H1 (cell line): ENCODE measurements at regions not wholly inside any gene's neighbourhood (a gene's known extent, or its start where the extent isn't known, plus 50 kb on each side); places are given as distances from the start of the nearest gene placed in this dataset.
A peak's percentile ranks its signal among the peaks of the same experiment; 100 is the strongest.

Experiments
- CTCF ChIA-PET: fragments of 300-600 bp; sonication (Branson Sonifier 250); formaldehyde crosslinking; loops from one replicate; lab custom pipeline; 2021; ENCODE audit not compliant: partially characterized antibody; lab: Charles Lee
- POLR2A ChIA-PET: fragments of 300-600 bp; sonication (Branson Sonifier 250); formaldehyde crosslinking; loops from one replicate; lab custom pipeline; 2021; ENCODE audit warnings: inconsistent platforms; ENCODE audit not compliant: partially characterized antibody; lab: Charles Lee
- DNase-seq, 2 experiments: peaks; one replicate each; pipeline versions ENCODE4 v3.0.0 to v3.0.0-alpha.2; 2010 to 2022; ENCODE audit warnings: low spot score in 2 of 2, low read depth in 1 of 2, mixed read lengths in 1 of 2
- FAIRE-seq: peaks from 2 replicates; lab custom pipeline; 2011; peaks lifted over from hg19 to GRCh38; lab: Jason Lieb, UNC
- H2AFZ ChIP-seq: 2 replicates; pipeline ENCODE4 v1.8.1; 2012; ENCODE audit warnings: low read length, inconsistent platforms
- H2AK5ac ChIP-seq: 2 replicates; pipeline ENCODE4 v1.6.1; 2013; ENCODE audit warnings: low read depth, low read length
- H2BK120ac ChIP-seq: replicated peaks from 2 replicates; pipeline ENCODE3; 2013; ENCODE audit warnings: low read depth, low read length, inconsistent platforms
- H2BK12ac ChIP-seq: 2 replicates; pipeline ENCODE4 v1.6.1; 2013; ENCODE audit warnings: low read depth, low read length
- H2BK15ac ChIP-seq: 2 replicates; pipeline ENCODE4 v1.6.1; 2013; ENCODE audit warnings: low read length
- H2BK20ac ChIP-seq: 2 replicates; pipeline ENCODE4 v1.6.1; 2013; ENCODE audit warnings: low read length
- H2BK5ac ChIP-seq: 2 replicates; pipeline ENCODE4 v1.6.1; 2013; ENCODE audit warnings: low read depth, low read length
- H3K14ac ChIP-seq: 2 replicates; pipeline ENCODE4 v1.6.1; 2013; ENCODE audit warnings: inconsistent platforms; ENCODE audit not compliant: insufficient read length
- H3K18ac ChIP-seq: 2 replicates; pipeline ENCODE4 v1.6.1; 2013; ENCODE audit warnings: low read length; ENCODE audit errors: extremely low read depth
- H3K23ac ChIP-seq: 2 replicates; pipeline ENCODE4 v1.6.1; 2013; ENCODE audit warnings: inconsistent platforms; ENCODE audit not compliant: insufficient read length
- H3K23me2 ChIP-seq: 2 replicates; pipeline ENCODE4 v1.6.1; 2013; ENCODE audit warnings: low read depth, low read length
- H3K27ac ChIP-seq: 2 replicates; pipeline ENCODE4 v1.6.1; 2011; ENCODE audit warnings: low read depth, low read length, inconsistent platforms
- H3K27me3 ChIP-seq, 4 experiments: replicated peaks in 1 of 4; 1 replicate in 1 of 4; 2 replicates in 3 of 4; pipeline versions ENCODE4 v1.6.1 to v1.8.1; 2011 to 2013; ENCODE audit warnings: low read length in 3 of 4, mild to moderate bottlenecking in 3 of 4, inconsistent platforms in 2 of 4, mixed read lengths in 2 of 4, moderate library complexity in 1 of 4; ENCODE audit not compliant: control insufficient read depth in 3 of 4, insufficient read depth in 3 of 4; ENCODE audit errors: extremely low read depth in 1 of 4
- H3K36me3 ChIP-seq, 4 experiments: 2 replicates each; pipeline versions ENCODE4 v1.6.1 to v1.8.1; 2011 to 2013; ENCODE audit warnings: mild to moderate bottlenecking in 4 of 4, low read length in 3 of 4, moderate library complexity in 2 of 4, control low read depth in 1 of 4, inconsistent platforms in 1 of 4; ENCODE audit not compliant: insufficient read depth in 4 of 4, control insufficient read depth in 2 of 4
- H3K4ac ChIP-seq: replicated peaks from 2 replicates; pipeline ENCODE3; 2013; ENCODE audit warnings: low read length, low read depth, mixed read lengths, inconsistent platforms; ENCODE audit not compliant: insufficient read length
- H3K4me1 ChIP-seq, 4 experiments: replicated peaks in 1 of 4; 1 replicate in 1 of 4; 2 replicates in 3 of 4; pipeline versions ENCODE4 v1.6.1 to v1.8.1; 2011 to 2013; ENCODE audit warnings: low read length in 3 of 4, inconsistent platforms in 2 of 4, mixed read lengths in 1 of 4; ENCODE audit not compliant: insufficient read depth in 4 of 4, control insufficient read depth in 3 of 4
- H3K4me2 ChIP-seq, 2 experiments: 2 replicates each; pipeline versions ENCODE4 v1.6.1 to v1.8.1; 2011 to 2013; ENCODE audit warnings: low read depth in 2 of 2, low read length in 2 of 2, control low read depth in 1 of 2, inconsistent platforms in 1 of 2, mild to moderate bottlenecking in 1 of 2; ENCODE audit not compliant: insufficient read depth in 1 of 2
- H3K4me3 ChIP-seq, 4 experiments: fragments of 200-600, 300-600 bp in 1 of 4; sonication (generic), shearing (Covaris generic), sonication (Bioruptor Twin) in 1 of 4; 2 replicates each; pipeline versions ENCODE4 v1.5.1 to v1.8.1; 2011 to 2016; ENCODE audit warnings: low read length in 4 of 4, low read depth in 3 of 4, control low read depth in 2 of 4, inconsistent platforms in 2 of 4, mild to moderate bottlenecking in 2 of 4, mixed read lengths in 1 of 4, moderate library complexity in 1 of 4; ENCODE audit not compliant: insufficient read depth in 2 of 4; ENCODE audit errors: extremely low read depth in 1 of 4
- H3K56ac ChIP-seq: replicated peaks from 2 replicates; pipeline ENCODE3; 2013; ENCODE audit warnings: low read depth, mild to moderate bottlenecking, mixed read lengths, low read length, inconsistent platforms; ENCODE audit not compliant: insufficient read length
- H3K79me1 ChIP-seq: 2 replicates; pipeline ENCODE4 v1.6.1; 2013; ENCODE audit warnings: low read depth, low read length, control low read depth
- H3K79me2 ChIP-seq, 2 experiments: 2 replicates each; pipeline versions ENCODE4 v1.6.1 to v1.8.1; 2012 to 2013; ENCODE audit warnings: low read length in 2 of 2, mild to moderate bottlenecking in 2 of 2, inconsistent platforms in 1 of 2; ENCODE audit not compliant: insufficient read depth in 2 of 2, control insufficient read depth in 1 of 2
- H3K9ac ChIP-seq, 4 experiments: replicated peaks in 1 of 4; 1 replicate in 1 of 4; 2 replicates in 3 of 4; pipeline versions ENCODE4 v1.6.1 to v1.8.1; 2011 to 2013; ENCODE audit warnings: low read depth in 3 of 4, low read length in 3 of 4, control low read depth in 2 of 4, mild to moderate bottlenecking in 2 of 4, moderate library complexity in 2 of 4, inconsistent platforms in 1 of 4; ENCODE audit errors: extremely low read depth in 1 of 4
- H3K9me3 ChIP-seq, 2 experiments: 2 replicates each; pipeline versions ENCODE4 v1.6.1 to v1.8.1; 2012 to 2013; ENCODE audit warnings: mild to moderate bottlenecking in 2 of 2, moderate library complexity in 2 of 2, control low read depth in 1 of 2, inconsistent platforms in 1 of 2, low read depth in 1 of 2, low read length in 1 of 2, mixed read lengths in 1 of 2; ENCODE audit not compliant: insufficient read depth in 2 of 2
- H4K20me1 ChIP-seq, 2 experiments: replicated peaks in 1 of 2; 2 replicates each; pipeline versions ENCODE3 to v1.8.1; 2011 to 2013; ENCODE audit warnings: inconsistent platforms in 2 of 2, low read length in 2 of 2, mild to moderate bottlenecking in 1 of 2; ENCODE audit not compliant: insufficient read depth in 2 of 2, control insufficient read depth in 1 of 2
- H4K5ac ChIP-seq: 2 replicates; pipeline ENCODE4 v1.6.1; 2013; ENCODE audit warnings: low read length, low read depth, mixed read lengths, inconsistent platforms; ENCODE audit not compliant: insufficient read length
- H4K8ac ChIP-seq: 2 replicates; pipeline ENCODE4 v1.8.0; 2013; ENCODE audit warnings: mild to moderate bottlenecking, moderate library complexity, low read length, inconsistent platforms; ENCODE audit not compliant: insufficient read depth; ENCODE audit errors: extremely low read depth
- H4K91ac ChIP-seq: replicated peaks from 2 replicates; pipeline ENCODE3; 2013; ENCODE audit warnings: low read length, mixed read lengths, inconsistent platforms; ENCODE audit not compliant: insufficient read length
- CBX5 ChIP-seq: fragments of 300-800, 300-1000 bp; sonication (generic); IDR thresholded peaks from 2 replicates; pipeline ENCODE4 v1.7.1; 2016; ENCODE audit warnings: antibody characterized with exemption, low read length, low read depth
- CBX8 ChIP-seq: fragments of 300-800, 300-1000 bp; sonication (generic); IDR thresholded peaks from 2 replicates; pipeline ENCODE4 v1.7.1; 2016; ENCODE audit warnings: low read depth, low read length, borderline replicate concordance
- CHD1 ChIP-seq: IDR thresholded peaks from 2 replicates; pipeline ENCODE4 v1.6.1; 2012; ENCODE audit warnings: low read depth, low read length, improper control_type of control experiment
- CREB1 ChIP-seq: IDR thresholded peaks from 2 replicates; pipeline ENCODE4 v1.6.1; 2012; ENCODE audit warnings: inconsistent platforms
- CTBP2 ChIP-seq: IDR thresholded peaks from 2 replicates; pipeline ENCODE4 v1.7.0; 2011; ENCODE audit warnings: borderline replicate concordance, mild to moderate bottlenecking, moderate library complexity, mixed read lengths, low read length; ENCODE audit not compliant: insufficient read depth, insufficient read length
- KDM5A ChIP-seq: fragments of 200-600 bp; IDR thresholded peaks from 2 replicates; pipeline ENCODE4 v1.7.1; 2012; ENCODE audit warnings: mild to moderate bottlenecking, low read length, inconsistent platforms, mixed read lengths
- MAFK ChIP-seq: IDR thresholded peaks from 2 replicates; pipeline ENCODE4 v1.6.1; 2012; ENCODE audit warnings: low read depth, mild to moderate bottlenecking, improper control_type of control experiment, low read length
- NANOG ChIP-seq: IDR thresholded peaks from 2 replicates; pipeline ENCODE4 v1.6.1; 2011; ENCODE audit warnings: low read length, low read depth, mild to moderate bottlenecking, inconsistent platforms; ENCODE audit not compliant: insufficient read depth, poor library complexity, severe bottlenecking
- PHF8 ChIP-seq: fragments of 200-600 bp; sonication (generic); conservative IDR thresholded peaks from 2 replicates; pipeline ENCODE4 v1.7.1; 2012; ENCODE audit warnings: low read depth, mild to moderate bottlenecking, inconsistent platforms, low read length, moderate library complexity
- POLR2A ChIP-seq, 2 experiments: IDR thresholded peaks; 1 replicate in 1 of 2; 2 replicates in 1 of 2; pipeline ENCODE4 v1.6.1; 2011; ENCODE audit warnings: low read depth in 2 of 2, low read length in 2 of 2, mild to moderate bottlenecking in 2 of 2; ENCODE audit errors: control extremely low read depth in 1 of 2
- SP1 ChIP-seq: IDR thresholded peaks from 2 replicates; pipeline ENCODE4 v1.6.1; 2011; ENCODE audit warnings: low read depth, low read length
- SP4 ChIP-seq: IDR thresholded peaks from 2 replicates; pipeline ENCODE4 v1.6.1; 2012; ENCODE audit warnings: low read length, inconsistent platforms
- TAF7 ChIP-seq: optimal IDR thresholded peaks from 2 replicates; pipeline ENCODE3; 2011; ENCODE audit warnings: low read depth, mild to moderate bottlenecking, inconsistent platforms, low read length, moderate library complexity, borderline replicate concordance
- WGBS, 2 experiments: shearing (Covaris generic) in 1 of 2; methylation state at CpG; one replicate each; pipeline versions ENCODE4 v1.1.6 to v1.1.7; 2013 to 2015; ENCODE audit warnings: low lambda C conversion rate in 2 of 2, mixed read lengths in 2 of 2, inconsistent platforms in 1 of 2, low coverage in 1 of 2, missing lambda C conversion rate in 1 of 2; ENCODE audit not compliant: insufficient replicate concordance in 2 of 2, insufficient coverage in 1 of 2, insufficient read length in 1 of 2; ENCODE audit errors: extremely low coverage in 1 of 2, missing lambda C conversion rate in 1 of 2; 5-methylcytosine and 5-hydroxymethylcytosine counted together
- TF ChIP-seq, protein P1 (sequence below): IDR thresholded peaks from 2 replicates; pipeline ENCODE4 v1.6.1; 2012; ENCODE audit warnings: inconsistent platforms

- ChIA-PET CTCF (no interaction called here), POLR2A (no interaction called here)
- Histone ChIP-seq H3K18ac (no peak overlapping the region), H4K8ac (no peak overlapping the region), H4K91ac (no peak overlapping the region), H2AFZ (no peak overlapping the region), H3K9ac (no peak overlapping the region), H2BK12ac (no peak overlapping the region), H3K4me2 (no peak overlapping the region), H2BK5ac (no peak overlapping the region), H3K4me1 (peaks cover 0 to 13% (median 3%) of the 10 kb centered on the region in 4 experiments; a peak in 2 of 7 replicates), H3K4ac (no peak overlapping the region), H2AK5ac (no peak overlapping the region), H3K27ac (no peak overlapping the region), H3K23ac (no peak overlapping the region), H2BK120ac (no peak overlapping the region), H3K79me2 (no peaks in the 10 kb centered on the region), H3K23me2 (no peaks in the 10 kb centered on the region), H3K36me3 (no peaks in the 10 kb centered on the region), H2BK20ac (no peak overlapping the region), H4K20me1 (no peaks in the 10 kb centered on the region), H2BK15ac (no peak overlapping the region), H3K56ac (no peak overlapping the region), H3K27me3 (no peaks in the 10 kb centered on the region), H3K14ac (no peak overlapping the region), H3K9me3 (no peaks in the 10 kb centered on the region), H3K79me1 (no peaks in the 10 kb centered on the region), H3K4me3 (no peak overlapping the region), H4K5ac (peak overlapping the region; percentile 68)
- no peak for FAIRE-seq
- WGBS, 2 experiments, result 85% methylated on average over 2 of the region's 2 CpGs; no CpG with 5 or more reads in 1 of the 2 experiments
- DNase-seq, result no peak
- TF ChIP-seq SP4, result no peak
- no peak for TF ChIP-seq KDM5A
- TF ChIP-seq CBX5, result no peak
- TF ChIP-seq, protein P1, sequence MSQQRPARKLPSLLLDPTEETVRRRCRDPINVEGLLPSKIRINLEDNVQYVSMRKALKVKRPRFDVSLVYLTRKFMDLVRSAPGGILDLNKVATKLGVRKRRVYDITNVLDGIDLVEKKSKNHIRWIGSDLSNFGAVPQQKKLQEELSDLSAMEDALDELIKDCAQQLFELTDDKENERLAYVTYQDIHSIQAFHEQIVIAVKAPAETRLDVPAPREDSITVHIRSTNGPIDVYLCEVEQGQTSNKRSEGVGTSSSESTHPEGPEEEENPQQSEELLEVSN, result no peak
- no peak for TF ChIP-seq NANOG
- no peak for TF ChIP-seq MAFK
- no peak for TF ChIP-seq POLR2A (IDR thresholded peaks at IDR 0.05; ENCODE audit: control extremely low read depth in 1 of 2, low read depth in 2 of 2, low read length in 2 of 2)
- TF ChIP-seq SP1, result no peak
- no peak for TF ChIP-seq CHD1
- TF ChIP-seq TAF7, result no peak
- no peak for TF ChIP-seq CTBP2
- no peak for TF ChIP-seq CREB1
- TF ChIP-seq PHF8, result no peak
- TF ChIP-seq CBX8, result no peak
Observed at GRCh38 chr3:78338405-78338804, 1298.5 kb downstream of the ROBO2 start.
